ENCODE measurements at regions not wholly inside any gene's neighbourhood (a gene's known extent, or its start where the extent isn't known, plus 50 kb on each side); places are given as distances from the start of the nearest gene placed in this dataset.

DNA sequence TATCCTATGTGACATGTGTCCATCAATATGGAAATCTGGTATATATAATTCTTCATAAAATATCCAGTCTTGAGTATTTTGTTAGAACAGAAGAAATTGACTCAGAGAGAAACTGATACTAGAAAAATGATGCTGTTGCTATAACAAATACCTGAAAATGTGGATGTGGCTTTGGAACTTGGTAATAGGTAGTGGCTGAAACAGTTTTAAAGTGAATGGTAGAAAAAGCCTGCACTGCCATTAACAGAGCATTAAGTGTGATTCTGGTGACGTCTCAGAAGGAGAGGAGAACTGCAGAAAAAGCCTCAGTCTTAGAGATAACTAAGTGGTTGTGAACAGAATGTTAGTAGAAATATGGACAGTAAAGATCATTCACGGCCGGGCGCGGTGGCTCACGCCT lies 634.9 kb upstream of the ZNF608 start:
- no peak for TF ChIP-seq POLR2A (IDR thresholded peaks at IDR 0.05; ENCODE audit: low read depth, low read length)
- no peak for TF ChIP-seq TAF1 (IDR thresholded peaks at IDR 0.05; ENCODE audit: borderline replicate concordance, low read depth, low read length)

Measured in GM12892 (cell line).